Right lung (tissue), 2 donors: ENCODE measurements at regions not wholly inside any gene's neighbourhood (a gene's known extent, or its start where the extent isn't known, plus 50 kb on each side); places are given as distances from the start of the nearest gene placed in this dataset.

Experiments used
- DNase-seq, 2 donors: peaks; one replicate each; pipeline ENCODE4 v3.0.0-alpha.2; 2013

GRCh38 chr11:95585069-95585751, 204.4 kb downstream of the FAM76B start:
- DNase-seq: no peak

GRCh38 chr11:95584589-95584988, 205.0 kb downstream of the FAM76B start:
- DNase-seq: no peak

GRCh38 chr11:95584180-95584579, 205.4 kb downstream of the FAM76B start:
- no peak for DNase-seq

- no peak for DNase-seq
Observed at GRCh38 chr11:95577716-95578460, 211.7 kb downstream of the FAM76B start.

- no peak for DNase-seq
Observed at GRCh38 chr11:95576146-95576845, 213.3 kb downstream of the FAM76B start.

- no peak for DNase-seq
Observed at GRCh38 chr11:95575517-95575916, 214.1 kb downstream of the FAM76B start.

- DNase-seq: no peak
Observed at GRCh38 chr11:95571718-95572260, 217.8 kb downstream of the FAM76B start.

GRCh38 chr11:95570845-95571244, 218.7 kb downstream of the FAM76B start:
- DNase-seq: no peak

- no peak for DNase-seq
Observed at GRCh38 chr11:95569207-95569606, 220.4 kb downstream of the FAM76B start.

GRCh38 chr11:95568281-95568680, 221.3 kb downstream of the FAM76B start:
- DNase-seq: no peak

GRCh38 chr11:95567685-95568084, 221.9 kb downstream of the FAM76B start:
- no peak for DNase-seq

- DNase-seq: peak in 1 of 2 donors; percentile 23
Observed at GRCh38 chr11:95566211-95566610, 223.4 kb downstream of the FAM76B start.

GRCh38 chr11:95565724-95566141, 223.8 kb downstream of the FAM76B start:
- no peak for DNase-seq

GRCh38 chr11:95563859-95564258, 225.7 kb downstream of the FAM76B start:
- no peak for DNase-seq

GRCh38 chr11:95563173-95563572, 226.4 kb downstream of the FAM76B start:
- no peak for DNase-seq

- DNase-seq: no peak
Observed at GRCh38 chr11:95562196-95562921, 227.2 kb downstream of the FAM76B start.

- DNase-seq: peak in 1 of 2 donors; percentile 20
Observed at GRCh38 chr11:95559899-95560298, 229.7 kb downstream of the FAM76B start.

- DNase-seq: no peak
Observed at GRCh38 chr11:95557376-95557775, 232.2 kb downstream of the FAM76B start.

GRCh38 chr11:95556342-95557163, 233.0 kb downstream of the FAM76B start:
- peak; percentile 76 to 87 for DNase-seq

- no peak for DNase-seq
Observed at GRCh38 chr11:95556011-95556341, 233.6 kb downstream of the FAM76B start.

- no peak for DNase-seq
Observed at GRCh38 chr11:95554911-95555310, 234.7 kb downstream of the FAM76B start.
